ENCODE measurements at regions not wholly inside any gene's neighbourhood (a gene's known extent, or its start where the extent isn't known, plus 50 kb on each side); places are given as distances from the start of the nearest gene placed in this dataset.

DNA sequence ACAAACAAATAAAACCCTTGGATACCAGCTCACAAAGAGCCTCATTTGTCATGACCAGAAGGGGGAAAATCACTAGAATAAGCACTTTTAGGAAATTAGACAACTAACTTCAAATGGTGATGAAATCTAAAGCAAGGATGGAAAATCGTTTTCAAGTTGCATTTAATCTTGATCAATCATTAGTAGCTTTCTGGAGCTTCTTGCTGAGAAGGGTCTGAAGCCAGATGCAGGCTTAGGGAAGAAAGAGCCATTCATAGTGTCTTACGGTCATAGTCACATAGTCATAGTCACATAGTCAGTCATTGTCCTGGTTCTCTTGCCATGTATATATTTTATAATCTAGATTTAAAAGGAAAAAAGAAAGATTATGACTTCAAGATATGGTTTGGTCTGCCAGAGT is 610.5 kb downstream of the ACTL7B start:
- DNase-seq (ENCODE audit: low spot score): no peak
- H3K36me3 ChIP-seq (ENCODE audit: control insufficient read depth in 4 of 4, insufficient read depth in 3 of 4, low read depth in 1 of 4, low read length in 3 of 4): no peaks in the 10 kb centered on the region
- TF ChIP-seq SP1 (IDR thresholded peaks at IDR 0.05) (no peak), JUND (IDR thresholded peaks at IDR 0.05) (no peak), RAD21 (IDR thresholded peaks at IDR 0.05) (no peak), GABPA (IDR thresholded peaks at IDR 0.05 in 1 of 2, conservative IDR thresholded peaks at IDR 0.05 in 1 of 2) (no peak), FOXA2 (IDR thresholded peaks at IDR 0.05) (no peak), EGR1 (IDR thresholded peaks at IDR 0.05; ENCODE audit: low read depth in 2 of 2) (no peak), YY1 (IDR thresholded peaks at IDR 0.05) (no peak), FOXA1 (IDR thresholded peaks at IDR 0.05) (no peak), HNF4A (conservative IDR thresholded peaks at IDR 0.05) (no peak)
- TF ChIP-seq, protein P1, sequence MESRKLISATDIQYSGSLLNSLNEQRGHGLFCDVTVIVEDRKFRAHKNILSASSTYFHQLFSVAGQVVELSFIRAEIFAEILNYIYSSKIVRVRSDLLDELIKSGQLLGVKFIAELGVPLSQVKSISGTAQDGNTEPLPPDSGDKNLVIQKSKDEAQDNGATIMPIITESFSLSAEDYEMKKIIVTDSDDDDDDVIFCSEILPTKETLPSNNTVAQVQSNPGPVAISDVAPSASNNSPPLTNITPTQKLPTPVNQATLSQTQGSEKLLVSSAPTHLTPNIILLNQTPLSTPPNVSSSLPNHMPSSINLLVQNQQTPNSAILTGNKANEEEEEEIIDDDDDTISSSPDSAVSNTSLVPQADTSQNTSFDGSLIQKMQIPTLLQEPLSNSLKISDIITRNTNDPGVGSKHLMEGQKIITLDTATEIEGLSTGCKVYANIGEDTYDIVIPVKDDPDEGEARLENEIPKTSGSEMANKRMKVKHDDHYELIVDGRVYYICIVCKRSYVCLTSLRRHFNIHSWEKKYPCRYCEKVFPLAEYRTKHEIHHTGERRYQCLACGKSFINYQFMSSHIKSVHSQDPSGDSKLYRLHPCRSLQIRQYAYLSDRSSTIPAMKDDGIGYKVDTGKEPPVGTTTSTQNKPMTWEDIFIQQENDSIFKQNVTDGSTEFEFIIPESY (IDR thresholded peaks at IDR 0.05): no peak
- TF ChIP-seq, protein P2, sequence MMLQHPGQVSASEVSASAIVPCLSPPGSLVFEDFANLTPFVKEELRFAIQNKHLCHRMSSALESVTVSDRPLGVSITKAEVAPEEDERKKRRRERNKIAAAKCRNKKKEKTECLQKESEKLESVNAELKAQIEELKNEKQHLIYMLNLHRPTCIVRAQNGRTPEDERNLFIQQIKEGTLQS (IDR thresholded peaks at IDR 0.05): no peak
- TF ChIP-seq, protein P3, sequence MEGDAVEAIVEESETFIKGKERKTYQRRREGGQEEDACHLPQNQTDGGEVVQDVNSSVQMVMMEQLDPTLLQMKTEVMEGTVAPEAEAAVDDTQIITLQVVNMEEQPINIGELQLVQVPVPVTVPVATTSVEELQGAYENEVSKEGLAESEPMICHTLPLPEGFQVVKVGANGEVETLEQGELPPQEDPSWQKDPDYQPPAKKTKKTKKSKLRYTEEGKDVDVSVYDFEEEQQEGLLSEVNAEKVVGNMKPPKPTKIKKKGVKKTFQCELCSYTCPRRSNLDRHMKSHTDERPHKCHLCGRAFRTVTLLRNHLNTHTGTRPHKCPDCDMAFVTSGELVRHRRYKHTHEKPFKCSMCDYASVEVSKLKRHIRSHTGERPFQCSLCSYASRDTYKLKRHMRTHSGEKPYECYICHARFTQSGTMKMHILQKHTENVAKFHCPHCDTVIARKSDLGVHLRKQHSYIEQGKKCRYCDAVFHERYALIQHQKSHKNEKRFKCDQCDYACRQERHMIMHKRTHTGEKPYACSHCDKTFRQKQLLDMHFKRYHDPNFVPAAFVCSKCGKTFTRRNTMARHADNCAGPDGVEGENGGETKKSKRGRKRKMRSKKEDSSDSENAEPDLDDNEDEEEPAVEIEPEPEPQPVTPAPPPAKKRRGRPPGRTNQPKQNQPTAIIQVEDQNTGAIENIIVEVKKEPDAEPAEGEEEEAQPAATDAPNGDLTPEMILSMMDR (IDR thresholded peaks at IDR 0.05; ENCODE audit: low read depth, low read length, missing input control): no peak
- no peak overlapping the region for H3K4me3 ChIP-seq (ENCODE audit: low read depth in 1 of 3, low read length in 3 of 3)
- no peaks in the 10 kb centered on the region for H3K9me3 ChIP-seq (ENCODE audit: control insufficient read depth in 4 of 4, low read length in 3 of 4)
- H3K4me1 ChIP-seq (ENCODE audit: control insufficient read depth in 4 of 4, insufficient read depth in 4 of 4, low read length in 3 of 4): no peaks in the 10 kb centered on the region
- 67% methylated on average over 2 of the region's 2 CpGs for WGBS
- H3K27ac ChIP-seq (ENCODE audit: low read depth in 1 of 2, low read length in 2 of 2): no peak overlapping the region
- H3K9ac ChIP-seq (ENCODE audit: low read depth in 1 of 2, low read length in 2 of 2): no peak overlapping the region
- no peaks in the 10 kb centered on the region for H3K27me3 ChIP-seq (ENCODE audit: control insufficient read depth in 4 of 4, insufficient read depth in 4 of 4, low read length in 3 of 4)

DNA sequence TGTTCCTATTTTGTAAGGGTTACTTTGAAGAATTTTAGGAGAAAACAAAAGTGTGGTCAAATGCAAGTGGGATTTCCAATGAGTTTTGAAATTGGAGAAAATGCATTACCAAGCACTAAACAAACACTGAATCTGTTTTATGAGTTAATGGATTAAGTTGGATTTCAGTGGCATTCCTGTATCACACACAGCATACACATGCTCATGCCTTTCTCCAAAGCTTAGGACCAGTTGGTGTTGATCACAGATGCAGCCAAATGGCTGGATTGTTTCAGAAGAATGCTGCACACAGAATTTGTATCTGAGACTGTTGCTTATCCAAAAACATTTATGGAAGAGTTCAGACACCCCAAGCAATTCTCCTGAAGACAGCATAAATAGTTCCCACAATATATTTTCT is 611.1 kb downstream of the ACTL7B start:
- no peaks in the 10 kb centered on the region for H3K9me3 ChIP-seq (ENCODE audit: control insufficient read depth in 4 of 4, low read length in 3 of 4)
- TF ChIP-seq HNF4A (conservative IDR thresholded peaks at IDR 0.05) (no peak), FOXA1 (IDR thresholded peaks at IDR 0.05) (no peak), RAD21 (IDR thresholded peaks at IDR 0.05) (no peak), NR2F2 (IDR thresholded peaks at IDR 0.05) (no peak), GABPA (IDR thresholded peaks at IDR 0.05 in 1 of 2, conservative IDR thresholded peaks at IDR 0.05 in 1 of 2) (no peak), YY1 (IDR thresholded peaks at IDR 0.05) (no peak), EGR1 (IDR thresholded peaks at IDR 0.05; ENCODE audit: low read depth in 2 of 2) (no peak), SP1 (IDR thresholded peaks at IDR 0.05) (no peak), HNF4G (IDR thresholded peaks at IDR 0.05) (no peak), JUND (IDR thresholded peaks at IDR 0.05) (no peak), TAF1 (conservative IDR thresholded peaks at IDR 0.05) (no peak), FOXA2 (IDR thresholded peaks at IDR 0.05) (no peak), RXRA (IDR thresholded peaks at IDR 0.05) (no peak)
- TF ChIP-seq, protein P4, sequence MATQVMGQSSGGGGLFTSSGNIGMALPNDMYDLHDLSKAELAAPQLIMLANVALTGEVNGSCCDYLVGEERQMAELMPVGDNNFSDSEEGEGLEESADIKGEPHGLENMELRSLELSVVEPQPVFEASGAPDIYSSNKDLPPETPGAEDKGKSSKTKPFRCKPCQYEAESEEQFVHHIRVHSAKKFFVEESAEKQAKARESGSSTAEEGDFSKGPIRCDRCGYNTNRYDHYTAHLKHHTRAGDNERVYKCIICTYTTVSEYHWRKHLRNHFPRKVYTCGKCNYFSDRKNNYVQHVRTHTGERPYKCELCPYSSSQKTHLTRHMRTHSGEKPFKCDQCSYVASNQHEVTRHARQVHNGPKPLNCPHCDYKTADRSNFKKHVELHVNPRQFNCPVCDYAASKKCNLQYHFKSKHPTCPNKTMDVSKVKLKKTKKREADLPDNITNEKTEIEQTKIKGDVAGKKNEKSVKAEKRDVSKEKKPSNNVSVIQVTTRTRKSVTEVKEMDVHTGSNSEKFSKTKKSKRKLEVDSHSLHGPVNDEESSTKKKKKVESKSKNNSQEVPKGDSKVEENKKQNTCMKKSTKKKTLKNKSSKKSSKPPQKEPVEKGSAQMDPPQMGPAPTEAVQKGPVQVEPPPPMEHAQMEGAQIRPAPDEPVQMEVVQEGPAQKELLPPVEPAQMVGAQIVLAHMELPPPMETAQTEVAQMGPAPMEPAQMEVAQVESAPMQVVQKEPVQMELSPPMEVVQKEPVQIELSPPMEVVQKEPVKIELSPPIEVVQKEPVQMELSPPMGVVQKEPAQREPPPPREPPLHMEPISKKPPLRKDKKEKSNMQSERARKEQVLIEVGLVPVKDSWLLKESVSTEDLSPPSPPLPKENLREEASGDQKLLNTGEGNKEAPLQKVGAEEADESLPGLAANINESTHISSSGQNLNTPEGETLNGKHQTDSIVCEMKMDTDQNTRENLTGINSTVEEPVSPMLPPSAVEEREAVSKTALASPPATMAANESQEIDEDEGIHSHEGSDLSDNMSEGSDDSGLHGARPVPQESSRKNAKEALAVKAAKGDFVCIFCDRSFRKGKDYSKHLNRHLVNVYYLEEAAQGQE (IDR thresholded peaks at IDR 0.05): no peak
- TF ChIP-seq, protein P1 (IDR thresholded peaks at IDR 0.05): no peak
- TF ChIP-seq, protein P3 (IDR thresholded peaks at IDR 0.05; ENCODE audit: low read depth, low read length, missing input control): no peak
- TF ChIP-seq, protein P5, sequence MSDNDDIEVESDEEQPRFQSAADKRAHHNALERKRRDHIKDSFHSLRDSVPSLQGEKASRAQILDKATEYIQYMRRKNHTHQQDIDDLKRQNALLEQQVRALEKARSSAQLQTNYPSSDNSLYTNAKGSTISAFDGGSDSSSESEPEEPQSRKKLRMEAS (IDR thresholded peaks at IDR 0.05): no peak
- TF ChIP-seq, protein P2 (IDR thresholded peaks at IDR 0.05): no peak

More for the DNA sequence above, 611.1 kb downstream of the ACTL7B start:
- H3K27me3 ChIP-seq (ENCODE audit: control insufficient read depth in 4 of 4, insufficient read depth in 4 of 4, low read length in 3 of 4): no peaks in the 10 kb centered on the region
- no peak overlapping the region for H3K9ac ChIP-seq (ENCODE audit: low read depth in 1 of 2, low read length in 2 of 2)
- no peak for DNase-seq (ENCODE audit: low spot score)
- H3K27ac ChIP-seq (ENCODE audit: low read depth in 1 of 2, low read length in 2 of 2): no peak overlapping the region
- H3K4me1 ChIP-seq (ENCODE audit: control insufficient read depth in 4 of 4, insufficient read depth in 4 of 4, low read length in 3 of 4): no peaks in the 10 kb centered on the region
- no peak overlapping the region for H3K4me3 ChIP-seq (ENCODE audit: low read depth in 1 of 3, low read length in 3 of 3)
- H3K36me3 ChIP-seq (ENCODE audit: control insufficient read depth in 4 of 4, insufficient read depth in 3 of 4, low read depth in 1 of 4, low read length in 3 of 4): no peaks in the 10 kb centered on the region
